IMR-90 (cell line): ENCODE measurements at regions not wholly inside any gene's neighbourhood (a gene's known extent, or its start where the extent isn't known, plus 50 kb on each side); places are given as distances from the start of the nearest gene placed in this dataset.

Source experiments
- ATAC-seq: fragments of 200-7000 bp; cut with Tn5 transposase; 2 replicates; pipeline ENCODE4 v1.9.1; 2020; ENCODE audit warnings: low read depth, mild to moderate bottlenecking, moderate library complexity
- BruUV-seq: library from RNA; stranded (reverse); fragments of 400-500 nt; replicated peaks from 2 replicates; lab custom pipeline; 2021; lab: Mats Ljungman, UMichigan
- CTCF ChIA-PET: fragments of 300-600 bp; formaldehyde crosslinking; extraction: SDS; loops from one replicate; lab custom pipeline; 2021; ENCODE audit warnings: antibody characterized with exemption; lab: Yijun Ruan, JAX
- POLR2A ChIA-PET: fragments of 300-600 bp; sonication (Branson Sonifier 250); formaldehyde crosslinking; loops from one replicate; lab custom pipeline; 2022; ENCODE audit warnings: antibody characterized with exemption; ENCODE audit not compliant: unreplicated experiment; lab: Charles Lee
- DNase-seq: peaks from one replicate; pipeline ENCODE4 v3.0.0; 2013
- H2AFZ ChIP-seq: replicated peaks from 2 replicates; pipeline ENCODE3; 2013; ENCODE audit warnings: low read length, mild to moderate bottlenecking; ENCODE audit not compliant: poor library complexity
- H2AK5ac ChIP-seq: 2 replicates; pipeline ENCODE4 v1.6.1; 2013; ENCODE audit warnings: low read depth, low read length, inconsistent platforms
- H2AK9ac ChIP-seq: replicated peaks from 2 replicates; pipeline ENCODE3; 2013; ENCODE audit warnings: mild to moderate bottlenecking, low read depth, low read length, moderate library complexity; ENCODE audit not compliant: poor library complexity
- H2BK120ac ChIP-seq: 2 replicates; pipeline ENCODE4 v1.6.1; 2013; ENCODE audit warnings: low read depth, low read length, inconsistent platforms
- H2BK15ac ChIP-seq: 3 replicates; pipeline ENCODE4 v1.6.1; 2013; ENCODE audit warnings: low read depth, low read length, inconsistent platforms
- H2BK20ac ChIP-seq: 2 replicates; pipeline ENCODE4 v1.6.1; 2013; ENCODE audit warnings: low read depth, mild to moderate bottlenecking, inconsistent platforms, low read length, moderate library complexity
- H2BK5ac ChIP-seq: 2 replicates; pipeline ENCODE4 v1.6.1; 2013; ENCODE audit warnings: mild to moderate bottlenecking, low read depth, low read length, inconsistent platforms; ENCODE audit not compliant: poor library complexity, severe bottlenecking
- H3K14ac ChIP-seq: replicated peaks from 2 replicates; pipeline ENCODE4 v1.6.1; 2013; ENCODE audit warnings: low read depth, low read length, inconsistent platforms
- H3K18ac ChIP-seq: 2 replicates; pipeline ENCODE4 v1.6.1; 2013; ENCODE audit warnings: low read depth, low read length, control low read depth
- H3K23ac ChIP-seq: 2 replicates; pipeline ENCODE4 v1.6.1; 2013; ENCODE audit warnings: low read depth, low read length, inconsistent platforms
- H3K27ac ChIP-seq: 2 replicates; pipeline ENCODE4 v1.5.1; 2013; ENCODE audit warnings: mild to moderate bottlenecking, control low read depth, low read length; ENCODE audit not compliant: insufficient read depth
- H3K27me3 ChIP-seq: 2 replicates; pipeline ENCODE4 v1.6.1; 2013; ENCODE audit warnings: low read length; ENCODE audit not compliant: control insufficient read depth, insufficient read depth
- H3K36me3 ChIP-seq: 2 replicates; pipeline ENCODE4 v1.6.1; 2013; ENCODE audit warnings: low read length, mixed read lengths; ENCODE audit not compliant: control insufficient read depth, insufficient read depth
- H3K4ac ChIP-seq: 2 replicates; pipeline ENCODE4 v1.6.1; 2013; ENCODE audit warnings: low read depth, low read length, inconsistent platforms
- H3K4me1 ChIP-seq: 2 replicates; pipeline ENCODE4 v1.6.1; 2013; ENCODE audit warnings: low read length, mixed read lengths; ENCODE audit not compliant: control insufficient read depth, insufficient read depth
- H3K4me2 ChIP-seq: 2 replicates; pipeline ENCODE4 v1.6.1; 2013; ENCODE audit warnings: low read depth, mild to moderate bottlenecking, control low read depth, low read length, moderate library complexity
- H3K4me3 ChIP-seq: 2 replicates; pipeline ENCODE4 v1.5.1; 2013; ENCODE audit warnings: low read depth, mild to moderate bottlenecking, control low read depth, low read length, moderate library complexity; ENCODE audit not compliant: insufficient read depth
- H3K56ac ChIP-seq: 2 replicates; pipeline ENCODE4 v1.6.1; 2013; ENCODE audit warnings: low read length, inconsistent platforms; ENCODE audit not compliant: insufficient read depth; ENCODE audit errors: extremely low read depth
- H3K79me1 ChIP-seq, 2 experiments: 2 replicates each; pipeline ENCODE4 v1.6.1; 2013; ENCODE audit warnings: low read length in 2 of 2, inconsistent platforms in 1 of 2, low read depth in 1 of 2
- H3K9ac ChIP-seq: 2 replicates; pipeline ENCODE4 v1.6.1; 2013; ENCODE audit warnings: low read depth, low read length, control low read depth
- H3K9me1 ChIP-seq: 2 replicates; pipeline ENCODE4 v1.6.1; 2013; ENCODE audit warnings: low read length, inconsistent platforms; ENCODE audit not compliant: insufficient read depth
- H3K9me3 ChIP-seq: 2 replicates; pipeline ENCODE4 v1.6.1; 2013; ENCODE audit warnings: low read length; ENCODE audit not compliant: control insufficient read depth, insufficient read depth
- H4K20me1 ChIP-seq: 2 replicates; pipeline ENCODE4 v1.6.1; 2013; ENCODE audit warnings: low read length, inconsistent platforms; ENCODE audit not compliant: insufficient read depth
- H4K5ac ChIP-seq: 2 replicates; pipeline ENCODE4 v1.6.1; 2013; ENCODE audit warnings: mild to moderate bottlenecking, low read depth, low read length, control low read depth
- H4K8ac ChIP-seq, 2 experiments: 2 replicates each; pipeline ENCODE4 v1.6.1; 2013; ENCODE audit warnings: low read depth in 2 of 2, low read length in 2 of 2, control low read depth in 1 of 2, inconsistent platforms in 1 of 2
- H4K91ac ChIP-seq: 2 replicates; pipeline ENCODE4 v1.6.1; 2013; ENCODE audit warnings: low read depth, low read length, inconsistent platforms; ENCODE audit not compliant: insufficient read depth
- BHLHE40 ChIP-seq: fragments of 150-350 bp; IDR thresholded peaks from 2 replicates; pipeline ENCODE4 v1.6.1; 2016; ENCODE audit warnings: mild to moderate bottlenecking, low read depth, low read length
- CEBPB ChIP-seq: IDR thresholded peaks from 2 replicates; pipeline ENCODE4 v1.6.1; 2012; ENCODE audit warnings: low read depth, low read length, improper control_type of control experiment
- CHD1 ChIP-seq: IDR thresholded peaks from 2 replicates; pipeline ENCODE4 v1.6.1; 2012; ENCODE audit warnings: low read depth, low read length, improper control_type of control experiment
- CTCF ChIP-seq: conservative IDR thresholded peaks from 2 replicates; pipeline ENCODE4 v1.5.1; 2012; ENCODE audit warnings: mild to moderate bottlenecking, low read depth, low read length, improper control_type of control experiment
- ELK1 ChIP-seq: fragments of 150-350 bp; IDR thresholded peaks from 2 replicates; pipeline ENCODE4 v1.6.1; 2016; ENCODE audit warnings: low read depth, mild to moderate bottlenecking, low read length, moderate library complexity, borderline replicate concordance
- FOS ChIP-seq: fragments of 150-350 bp; IDR thresholded peaks from 2 replicates; pipeline ENCODE4 v1.6.1; 2016; ENCODE audit warnings: low read depth, low read length
- MAFK ChIP-seq: IDR thresholded peaks from 2 replicates; pipeline ENCODE4 v1.6.1; 2012; ENCODE audit warnings: low read depth, low read length, improper control_type of control experiment
- MAZ ChIP-seq: IDR thresholded peaks from 2 replicates; pipeline ENCODE4 v1.6.1; 2012; ENCODE audit warnings: low read depth, mild to moderate bottlenecking, low read length, improper control_type of control experiment, moderate library complexity, borderline replicate concordance
- MXI1 ChIP-seq: IDR thresholded peaks from 2 replicates; pipeline ENCODE4 v1.6.1; 2012; ENCODE audit warnings: low read depth, mild to moderate bottlenecking, low read length, moderate library complexity, borderline replicate concordance
- NFE2L2 ChIP-seq: fragments of 150-350 bp; IDR thresholded peaks from 2 replicates; pipeline ENCODE4 v1.6.1; 2016; ENCODE audit warnings: low read depth, mild to moderate bottlenecking, low read length
- POLR2A ChIP-seq: IDR thresholded peaks from 2 replicates; pipeline ENCODE4 v1.6.1; 2012; ENCODE audit warnings: mild to moderate bottlenecking, low read depth, low read length
- RAD21 ChIP-seq: IDR thresholded peaks from 2 replicates; pipeline ENCODE4 v1.6.1; 2012; ENCODE audit warnings: low read length, improper control_type of control experiment
- WGBS, 2 experiments: methylation state at CpG; one replicate each; pipeline versions ENCODE4 v1.1.5 to v1.1.7; 2013; ENCODE audit warnings: missing lambda C conversion rate in 2 of 2; ENCODE audit not compliant: insufficient read length in 1 of 2; ENCODE audit errors: extremely low coverage in 2 of 2; 5-methylcytosine and 5-hydroxymethylcytosine counted together
- dilution Hi-C: fragments of 300-500 bp; cut with HindIII; formaldehyde crosslinking; loops from one replicate; pipeline ENCODE4 v1.14.3; 2018; ENCODE audit warnings: low sequenced_read_pairs; ENCODE audit not compliant: unreplicated experiment
- in situ Hi-C: fragments of 300-500 bp; cut with MboI; formaldehyde crosslinking; loops from 3 replicates; pipeline ENCODE4 v1.14.3; 2019; ENCODE audit warnings: low sequenced_read_pairs, inconsistent platforms, mixed read lengths
- intact Hi-C: fragments of 100-400 bp; cut with micrococcal nuclease; formaldehyde crosslinking; loops from 2 replicates; pipeline ENCODE4 v1.10.0; 2022

- H3K27me3 ChIP-seq, result no peaks in the 10 kb centered on the region
- no peak overlapping the region for H3K4me3 ChIP-seq
- no TSS peak for BruUV-seq
- H2BK15ac ChIP-seq, result no peak overlapping the region
- in situ Hi-C loops (no loop called here), dilution Hi-C loops (no loop called here), intact Hi-C loops (no loop called here)
- no peak overlapping the region for H2AK5ac ChIP-seq
- H3K9me3 ChIP-seq, result no peaks in the 10 kb centered on the region
- no peak for ATAC-seq
- CTCF ChIA-PET, result interaction anchor here (0.9 kb wide), 1 partner anchor 11 kb away, joined by 5 read pairs; no protein-coding TSS in a partner anchor
- POLR2A ChIA-PET, result no interaction called here
- no peak overlapping the region for H2BK20ac ChIP-seq
- no peak overlapping the region for H4K5ac ChIP-seq
- no peaks in the 10 kb centered on the region for H3K9me1 ChIP-seq
- no peak for DNase-seq
- no peak overlapping the region for H3K18ac ChIP-seq
- no peak overlapping the region for H2BK5ac ChIP-seq
- H4K20me1 ChIP-seq, result no peaks in the 10 kb centered on the region
- no peaks in the 10 kb centered on the region for H3K79me1 ChIP-seq
- no peak overlapping the region for H4K91ac ChIP-seq
- no peak overlapping the region for H4K8ac ChIP-seq
- H3K4ac ChIP-seq, result no peak overlapping the region
- H3K27ac ChIP-seq, result no peak overlapping the region
- H3K14ac ChIP-seq, result no peak overlapping the region
- H3K9ac ChIP-seq, result no peak overlapping the region
- no CpG with 5 or more reads among the region's 1 CpG for WGBS, 2 experiments
- no peak overlapping the region for H2AFZ ChIP-seq
- no peaks in the 10 kb centered on the region for H3K4me1 ChIP-seq
- no peak overlapping the region for H3K23ac ChIP-seq
- TF ChIP-seq POLR2A (no peak), MAZ (no peak), CEBPB (no peak), MAFK (no peak), CHD1 (no peak), BHLHE40 (no peak), ELK1 (no peak), FOS (no peak), RAD21 (no peak), MXI1 (no peak), CTCF (no peak), NFE2L2 (no peak)
- no peak overlapping the region for H2AK9ac ChIP-seq
- H2BK120ac ChIP-seq, result no peak overlapping the region
- no peak overlapping the region for H3K56ac ChIP-seq
- H3K4me2 ChIP-seq, result no peak overlapping the region
- H3K36me3 ChIP-seq, result no peaks in the 10 kb centered on the region
Measured at GRCh38 chr16:59586331-59586730, 852.2 kb upstream of the GOT2 start.
